D721Med (cell line): ENCODE measurements at regions not wholly inside any gene's neighbourhood (a gene's known extent, or its start where the extent isn't known, plus 50 kb on each side); places are given as distances from the start of the nearest gene placed in this dataset.

Source experiments
- DNase-seq: peaks from one replicate; pipeline ENCODE4 v3.0.0; 2011; ENCODE audit warnings: low spot score; ENCODE audit not compliant: insufficient read length
- FAIRE-seq: peaks from 2 replicates; lab custom pipeline; 2011; peaks lifted over from hg19 to GRCh38; lab: Jason Lieb, UNC
- TF ChIP-seq, protein P1 (sequence below): IDR thresholded peaks from 2 replicates; pipeline ENCODE4 v1.5.1; 2012; ENCODE audit warnings: mild to moderate bottlenecking, control low read depth; ENCODE audit not compliant: insufficient read depth; ENCODE audit errors: missing control alignments

GRCh38 chr2:198211706-198212105 is 407.3 kb downstream of the PLCL1 start:
- TF ChIP-seq, protein P1, sequence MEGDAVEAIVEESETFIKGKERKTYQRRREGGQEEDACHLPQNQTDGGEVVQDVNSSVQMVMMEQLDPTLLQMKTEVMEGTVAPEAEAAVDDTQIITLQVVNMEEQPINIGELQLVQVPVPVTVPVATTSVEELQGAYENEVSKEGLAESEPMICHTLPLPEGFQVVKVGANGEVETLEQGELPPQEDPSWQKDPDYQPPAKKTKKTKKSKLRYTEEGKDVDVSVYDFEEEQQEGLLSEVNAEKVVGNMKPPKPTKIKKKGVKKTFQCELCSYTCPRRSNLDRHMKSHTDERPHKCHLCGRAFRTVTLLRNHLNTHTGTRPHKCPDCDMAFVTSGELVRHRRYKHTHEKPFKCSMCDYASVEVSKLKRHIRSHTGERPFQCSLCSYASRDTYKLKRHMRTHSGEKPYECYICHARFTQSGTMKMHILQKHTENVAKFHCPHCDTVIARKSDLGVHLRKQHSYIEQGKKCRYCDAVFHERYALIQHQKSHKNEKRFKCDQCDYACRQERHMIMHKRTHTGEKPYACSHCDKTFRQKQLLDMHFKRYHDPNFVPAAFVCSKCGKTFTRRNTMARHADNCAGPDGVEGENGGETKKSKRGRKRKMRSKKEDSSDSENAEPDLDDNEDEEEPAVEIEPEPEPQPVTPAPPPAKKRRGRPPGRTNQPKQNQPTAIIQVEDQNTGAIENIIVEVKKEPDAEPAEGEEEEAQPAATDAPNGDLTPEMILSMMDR, result no peak
- FAIRE-seq (no peak), DNase-seq (no peak)

- FAIRE-seq (no peak), DNase-seq (no peak)
- TF ChIP-seq, protein P1, result no peak
These were observed 399.1 kb downstream of the PLCL1 start for GRCh38 chr2:198203336-198204069.
